Stimulated activated naive CD8-positive, alpha-beta T cell treated with anti-CD3 and anti-CD28 coated beads, Interleukin-15, Interleukin-2, amounts not matched to agents 100 U/mL and 50 U/mL, for 24 hours (primary cell): ENCODE measurements at regions not wholly inside any gene's neighbourhood (a gene's known extent, or its start where the extent isn't known, plus 50 kb on each side); places are given as distances from the start of the nearest gene placed in this dataset.

ENCODE experiments used
- ATAC-seq: fragments of 150-1000 bp; cut with Tn5 transposase; one replicate; pipeline ENCODE4 v1.10.0; 2021
- DNase-seq: peaks from one replicate; pipeline ENCODE4 v3.0.0; 2021

- ATAC-seq (no peak), DNase-seq (no peak)
These were observed 1115.2 kb downstream of the TDRD15 start for GRCh38 chr2:22238967-22239366.

- ATAC-seq: no peak
- no peak for DNase-seq
These were observed 1123.7 kb downstream of the TDRD15 start for GRCh38 chr2:22247466-22247865.

GRCh38 chr2:22248851-22249250 lies 1125.1 kb downstream of the TDRD15 start:
- ATAC-seq (no peak), DNase-seq (no peak)

- ATAC-seq (no peak), DNase-seq (no peak)
These were observed 1129.4 kb downstream of the TDRD15 start for GRCh38 chr2:22253171-22253570.

- DNase-seq (no peak), ATAC-seq (no peak)
These were observed 1123.8 kb upstream of the KLHL29 start for GRCh38 chr2:22261165-22261564.

- ATAC-seq (no peak), DNase-seq (no peak)
These were observed 1114.6 kb upstream of the KLHL29 start for GRCh38 chr2:22270341-22270740.

- no peak for ATAC-seq
These were observed 1111.1 kb upstream of the KLHL29 start for GRCh38 chr2:22273853-22274252.

GRCh38 chr2:22274661-22275060 lies 1110.3 kb upstream of the KLHL29 start:
- DNase-seq: no peak
- ATAC-seq: no peak

More at GRCh38 chr2:22273853-22274252, 1111.1 kb upstream of the KLHL29 start:
- no peak for DNase-seq

GRCh38 chr2:22276696-22277095 lies 1108.3 kb upstream of the KLHL29 start:
- ATAC-seq: no peak
- DNase-seq: no peak

- DNase-seq: no peak
- ATAC-seq: no peak
These were observed 1105.4 kb upstream of the KLHL29 start for GRCh38 chr2:22279541-22279940.

GRCh38 chr2:22281033-22281432 lies 1103.9 kb upstream of the KLHL29 start:
- DNase-seq (no peak), ATAC-seq (no peak)

- ATAC-seq: no peak
- DNase-seq: no peak
These were observed 1102.8 kb upstream of the KLHL29 start for GRCh38 chr2:22282220-22282619.

GRCh38 chr2:22282916-22283315 lies 1102.1 kb upstream of the KLHL29 start:
- DNase-seq: no peak
- ATAC-seq: no peak

- no peak for ATAC-seq
These were observed 1101.5 kb upstream of the KLHL29 start for GRCh38 chr2:22283436-22283835.

GRCh38 chr2:22290302-22290701 lies 1094.7 kb upstream of the KLHL29 start:
- ATAC-seq: no peak
- DNase-seq: no peak

More at GRCh38 chr2:22283436-22283835, 1101.5 kb upstream of the KLHL29 start:
- DNase-seq: no peak

- no peak for ATAC-seq
- no peak for DNase-seq
These were observed 1094.0 kb upstream of the KLHL29 start for GRCh38 chr2:22290909-22291473.

- DNase-seq: no peak
- ATAC-seq: no peak
These were observed 1083.8 kb upstream of the KLHL29 start for GRCh38 chr2:22301228-22301627.

GRCh38 chr2:22326250-22326649 lies 1058.7 kb upstream of the KLHL29 start:
- no peak for ATAC-seq
- no peak for DNase-seq

GRCh38 chr2:22329211-22330154 lies 1055.5 kb upstream of the KLHL29 start:
- no peak for DNase-seq
- ATAC-seq: no peak

- ATAC-seq (no peak), DNase-seq (no peak)
These were observed 1048.6 kb upstream of the KLHL29 start for GRCh38 chr2:22336414-22336813.

GRCh38 chr2:22340716-22341115 lies 1044.3 kb upstream of the KLHL29 start:
- DNase-seq: no peak
- no peak for ATAC-seq

GRCh38 chr2:22347306-22347705 lies 1037.7 kb upstream of the KLHL29 start:
- ATAC-seq (no peak), DNase-seq (no peak)

GRCh38 chr2:22350621-22351020 lies 1034.4 kb upstream of the KLHL29 start:
- DNase-seq (no peak), ATAC-seq (no peak)
